ENCODE measurements at regions not wholly inside any gene's neighbourhood (a gene's known extent, or its start where the extent isn't known, plus 50 kb on each side); places are given as distances from the start of the nearest gene placed in this dataset.

- Histone ChIP-seq H2AFZ (ENCODE audit: low read depth, low read length) (no peak overlapping the region), H4K20me1 (replicated peaks; ENCODE audit: control insufficient read depth, extremely low read depth, insufficient read depth, low read length) (no peaks in the 10 kb centered on the region), H3K27ac (ENCODE audit: insufficient read depth, low read depth, low read length) (no peak overlapping the region), H3K9me3 (replicated peaks; ENCODE audit: control insufficient read depth, insufficient read depth, low read length) (no peaks in the 10 kb centered on the region), H3K4me1 (ENCODE audit: control insufficient read depth, extremely low read depth, insufficient read depth, low read length) (peaks cover 8% of the 10 kb centered on the region), H3K4me2 (ENCODE audit: insufficient read depth, low read length) (no peak overlapping the region), H3K36me3 (ENCODE audit: control insufficient read depth in 2 of 2, extremely low read depth in 1 of 2, insufficient read depth in 2 of 2, low read length in 2 of 2) (no peaks in the 10 kb centered on the region), H3K4me3 (replicated peaks in 1 of 3; ENCODE audit: insufficient read depth in 1 of 3, low read depth in 1 of 3, low read length in 3 of 3) (no peak overlapping the region), H3K27me3 (ENCODE audit: control insufficient read depth in 2 of 2, insufficient read depth in 2 of 2, low read length in 2 of 2) (peaks cover 0 to 6% of the 10 kb centered on the region in 2 experiments), H3K9ac (replicated peaks; ENCODE audit: extremely low read depth, insufficient read depth, low read length) (no peak overlapping the region), H3K9me1 (replicated peaks; ENCODE audit: control insufficient read depth, extremely low read depth, insufficient read depth, low read length) (no peaks in the 10 kb centered on the region), H3K79me2 (ENCODE audit: control insufficient read depth, insufficient read depth, low read length) (no peaks in the 10 kb centered on the region)
- CTCF ChIA-PET: interaction anchor here (1.2 to 9.4 kb wide), 6 partner anchors 7 to 250 kb away, joined by 3 to 129 read pairs (median 6); partner anchors contain the start of gene TNFRSF21
- intact Hi-C loops (cut with micrococcal nuclease): loop anchor here (5.0 to 10.0 kb wide), 3 partner anchors 144 to 379 kb away; partner anchors contain the start of gene CD2AP
- POLR2A ChIA-PET: no interaction called here
- dilution Hi-C loops (cut with MboI; ENCODE audit: extremely low pct_ligation_motif_present, low sequenced_read_pairs): loop anchor here (25.0 kb wide), 1 partner anchor 139 kb away; no protein-coding TSS in a partner anchor
- TF ChIP-seq EZH2 (IDR thresholded peaks at IDR 0.05; ENCODE audit: borderline replicate concordance, low read depth, low read length, severe bottlenecking) (no peak), GATA2 (IDR thresholded peaks at IDR 0.05; ENCODE audit: insufficient read depth, insufficient read length, low read depth, low read length) (no peak)
- FAIRE-seq: no peak
- no TSS peak for BruUV-seq (replicated peaks)
- DNase-seq (ENCODE audit: low read depth, low spot score): no peak
Observed at GRCh38 chr6:47098570-47098993, 56.5 kb upstream of the ADGRF1 start.

- no peak overlapping the region for H3K9ac ChIP-seq (replicated peaks; ENCODE audit: extremely low read depth, insufficient read depth, low read length)
- H3K4me2 ChIP-seq (ENCODE audit: insufficient read depth, low read length): no peak overlapping the region
- peak overlapping the region; percentile 29 for H2AFZ ChIP-seq (ENCODE audit: low read depth, low read length)
- no peak for TF ChIP-seq GATA2 (IDR thresholded peaks at IDR 0.05; ENCODE audit: insufficient read depth, insufficient read length, low read depth, low read length)
- TF ChIP-seq MYC (IDR thresholded peaks at IDR 0.05; ENCODE audit: low read depth, low read length): no peak
- TF ChIP-seq CTCF (IDR thresholded peaks at IDR 0.05; ENCODE audit: extremely low read depth in 1 of 2, insufficient read depth in 1 of 2, low read depth in 1 of 2, low read length in 2 of 2): peak; percentile 58 to 62
- BruUV-seq (replicated peaks): no TSS peak
- H3K4me3 ChIP-seq (replicated peaks in 1 of 3; ENCODE audit: insufficient read depth in 1 of 3, low read depth in 1 of 3, low read length in 3 of 3): no peak overlapping the region
- no peaks in the 10 kb centered on the region for H3K79me2 ChIP-seq (ENCODE audit: control insufficient read depth, insufficient read depth, low read length)
- ChIA-PET POLR2A (interaction anchor here (0.5 kb wide), 1 partner anchor 10 kb away, joined by 3 read pairs; no protein-coding TSS in a partner anchor), CTCF (interaction anchor here (0.7 to 9.4 kb wide), 24 partner anchors 8 to 316 kb away, joined by 3 to 129 read pairs (median 4); partner anchors contain the start of gene TNFRSF21)
- H3K36me3 ChIP-seq (ENCODE audit: control insufficient read depth in 2 of 2, extremely low read depth in 1 of 2, insufficient read depth in 2 of 2, low read length in 2 of 2): no peaks in the 10 kb centered on the region
- no peaks in the 10 kb centered on the region for H3K27me3 ChIP-seq (ENCODE audit: control insufficient read depth in 2 of 2, insufficient read depth in 2 of 2, low read length in 2 of 2)
- intact Hi-C loops (cut with micrococcal nuclease): loop anchor here (1.0 to 10.0 kb wide), 7 partner anchors 37 to 380 kb away; partner anchors contain the start of gene CD2AP
- H3K4me1 ChIP-seq (ENCODE audit: control insufficient read depth, extremely low read depth, insufficient read depth, low read length): peaks cover 8% of the 10 kb centered on the region
- no peaks in the 10 kb centered on the region for H4K20me1 ChIP-seq (replicated peaks; ENCODE audit: control insufficient read depth, extremely low read depth, insufficient read depth, low read length)
- dilution Hi-C loops (cut with MboI; ENCODE audit: extremely low pct_ligation_motif_present, low sequenced_read_pairs): loop anchor here (25.0 kb wide), 1 partner anchor 140 kb away; no protein-coding TSS in a partner anchor
- no peaks in the 10 kb centered on the region for H3K9me3 ChIP-seq (replicated peaks; ENCODE audit: control insufficient read depth, insufficient read depth, low read length)
- H3K27ac ChIP-seq (ENCODE audit: insufficient read depth, low read depth, low read length): no peak overlapping the region
- no peaks in the 10 kb centered on the region for H3K9me1 ChIP-seq (replicated peaks; ENCODE audit: control insufficient read depth, extremely low read depth, insufficient read depth, low read length)
- FAIRE-seq (peak; percentile 87), DNase-seq (ENCODE audit: low read depth, low spot score) (peak; percentile 77)
Observed at GRCh38 chr6:47097092-47097945, 55.2 kb upstream of the ADGRF1 start.
